Keratinocyte (primary cell): ENCODE measurements at regions not wholly inside any gene's neighbourhood (a gene's known extent, or its start where the extent isn't known, plus 50 kb on each side); places are given as distances from the start of the nearest gene placed in this dataset.

Experiments
- DNase-seq: peaks from one replicate; pipeline ENCODE4 v3.0.0-alpha.2; 2011; ENCODE audit warnings: low read depth, missing footprints, low spot score
- FAIRE-seq: peaks from 2 replicates; lab custom pipeline; 2011; peaks lifted over from hg19 to GRCh38; lab: Jason Lieb, UNC
- H2AFZ ChIP-seq: 2 replicates; pipeline ENCODE4 v1.6.0; 2012; ENCODE audit warnings: low read length, control low read depth, inconsistent platforms; ENCODE audit not compliant: control insufficient read depth
- H3K27ac ChIP-seq: 2 replicates; pipeline ENCODE4 v1.5.1; 2011; ENCODE audit warnings: low read length; ENCODE audit not compliant: control insufficient read depth, insufficient read depth
- H3K27me3 ChIP-seq: 3 replicates; pipeline ENCODE4 v1.6.0; 2011; ENCODE audit warnings: low read length; ENCODE audit not compliant: control insufficient read depth, insufficient read depth; ENCODE audit errors: extremely low read depth
- H3K36me3 ChIP-seq, 2 experiments: 2 replicates in 1 of 2; 3 replicates in 1 of 2; pipeline ENCODE4 v1.5.1; 2011; ENCODE audit warnings: low read length in 2 of 2, mild to moderate bottlenecking in 1 of 2; ENCODE audit not compliant: control insufficient read depth in 2 of 2, insufficient read depth in 2 of 2; ENCODE audit errors: extremely low read depth in 1 of 2
- H3K4me1 ChIP-seq: 3 replicates; pipeline ENCODE4 v1.5.1; 2011; ENCODE audit warnings: low read length; ENCODE audit not compliant: control insufficient read depth, insufficient read depth; ENCODE audit errors: extremely low read depth
- H3K4me2 ChIP-seq: 3 replicates; pipeline ENCODE4 v1.6.0; 2011; ENCODE audit warnings: low read depth, low read length; ENCODE audit not compliant: control insufficient read depth, insufficient read depth; ENCODE audit errors: extremely low read depth
- H3K4me3 ChIP-seq, 3 experiments: fragments of 200-600 bp in 1 of 3; sonication (generic) in 1 of 3; 2 replicates in 2 of 3; 3 replicates in 1 of 3; pipeline ENCODE4 v1.5.1; 2011 to 2016; ENCODE audit warnings: low read length in 3 of 3, mild to moderate bottlenecking in 3 of 3, control low read depth in 2 of 3, inconsistent platforms in 1 of 3, low read depth in 1 of 3, mixed read lengths in 1 of 3, mixed run types in 1 of 3, moderate library complexity in 1 of 3; ENCODE audit not compliant: control insufficient read depth in 2 of 3, insufficient read depth in 2 of 3; ENCODE audit errors: extremely low read depth in 1 of 3
- H3K79me2 ChIP-seq: 2 replicates; pipeline ENCODE4 v1.6.0; 2012; ENCODE audit warnings: low read length; ENCODE audit not compliant: control insufficient read depth, insufficient read depth
- H3K9ac ChIP-seq: 3 replicates; pipeline ENCODE4 v1.6.0; 2011; ENCODE audit warnings: low read length; ENCODE audit not compliant: control insufficient read depth, insufficient read depth; ENCODE audit errors: extremely low read depth
- H3K9me1 ChIP-seq: 3 replicates; pipeline ENCODE4 v1.6.0; 2011; ENCODE audit warnings: low read length; ENCODE audit not compliant: control insufficient read depth, insufficient read depth; ENCODE audit errors: extremely low read depth
- H3K9me3 ChIP-seq: 2 replicates; pipeline ENCODE4 v1.5.1; 2012; ENCODE audit warnings: low read depth, low read length; ENCODE audit not compliant: control insufficient read depth
- H4K20me1 ChIP-seq: 3 replicates; pipeline ENCODE4 v1.6.0; 2011; ENCODE audit warnings: low read length; ENCODE audit not compliant: control insufficient read depth, insufficient read depth; ENCODE audit errors: extremely low read depth
- CTCF ChIP-seq, 3 experiments: IDR thresholded peaks in 1 of 3; conservative IDR thresholded peaks in 1 of 3; optimal IDR thresholded peaks in 1 of 3; 2 replicates in 2 of 3; 3 replicates in 1 of 3; pipeline versions ENCODE3 to v1.5.1; 2011; ENCODE audit warnings: low read length in 3 of 3, mild to moderate bottlenecking in 3 of 3, moderate library complexity in 2 of 3, control low read depth in 1 of 3, inconsistent platforms in 1 of 3; ENCODE audit not compliant: insufficient read depth in 2 of 3; ENCODE audit errors: extremely low read depth in 1 of 3
- EZH2 ChIP-seq: IDR thresholded peaks from one replicate; pipeline ENCODE4 v1.6.1; 2012; ENCODE audit warnings: inconsistent platforms, mild to moderate bottlenecking, low read length, moderate library complexity
- dilution Hi-C: fragments of 300-500 bp; cut with MboI; formaldehyde crosslinking; loops from one replicate; pipeline ENCODE4 v1.7.0; 2020; ENCODE audit warnings: low sequenced_read_pairs; ENCODE audit not compliant: extremely low pct_ligation_motif_present

- DNase-seq, result no peak
- dilution Hi-C loops, result no loop called here
- FAIRE-seq, result no peak
Observed at GRCh38 chr6:15810618-15811017, 147.8 kb upstream of the DTNBP1 start.

GRCh38 chr6:15809367-15809766 is 146.5 kb upstream of the DTNBP1 start:
- Histone ChIP-seq H3K27me3 (peaks cover 3% of the 10 kb centered on the region), H3K4me3 (no peak overlapping the region), H3K9ac (no peak overlapping the region), H2AFZ (no peak overlapping the region), H3K79me2 (no peaks in the 10 kb centered on the region), H3K4me1 (no peaks in the 10 kb centered on the region), H4K20me1 (no peaks in the 10 kb centered on the region), H3K27ac (no peak overlapping the region), H3K9me3 (no peaks in the 10 kb centered on the region), H3K36me3 (no peaks in the 10 kb centered on the region), H3K9me1 (no peaks in the 10 kb centered on the region), H3K4me2 (no peak overlapping the region)
- dilution Hi-C loops, result no loop called here
- no peak for TF ChIP-seq CTCF (optimal IDR thresholded peaks at IDR 0.05 in 1 of 3, IDR thresholded peaks at IDR 0.05 in 1 of 3, conservative IDR thresholded peaks at IDR 0.05 in 1 of 3; ENCODE audit: extremely low read depth in 1 of 3, insufficient read depth in 2 of 3, low read length in 3 of 3)
- no peak for TF ChIP-seq EZH2
- FAIRE-seq (no peak), DNase-seq (no peak)

More at GRCh38 chr6:15810618-15811017, 147.8 kb upstream of the DTNBP1 start:
- H3K27me3 ChIP-seq, result peaks cover 3% of the 10 kb centered on the region
- no peak overlapping the region for H3K4me2 ChIP-seq
- H3K4me1 ChIP-seq, result no peaks in the 10 kb centered on the region
- H3K9me3 ChIP-seq, result no peaks in the 10 kb centered on the region
- no peak overlapping the region for H3K4me3 ChIP-seq
- no peaks in the 10 kb centered on the region for H4K20me1 ChIP-seq
- H3K9me1 ChIP-seq, result no peaks in the 10 kb centered on the region
- no peak overlapping the region for H3K27ac ChIP-seq
- no peaks in the 10 kb centered on the region for H3K36me3 ChIP-seq
- H3K9ac ChIP-seq, result no peak overlapping the region
- no peaks in the 10 kb centered on the region for H3K79me2 ChIP-seq
- no peak overlapping the region for H2AFZ ChIP-seq
- TF ChIP-seq CTCF (optimal IDR thresholded peaks at IDR 0.05 in 1 of 3, IDR thresholded peaks at IDR 0.05 in 1 of 3, conservative IDR thresholded peaks at IDR 0.05 in 1 of 3; ENCODE audit: extremely low read depth in 1 of 3, insufficient read depth in 2 of 3, low read length in 3 of 3) (no peak), EZH2 (no peak)
